Loucy (cell line): ENCODE measurements at regions not wholly inside any gene's neighbourhood (a gene's known extent, or its start where the extent isn't known, plus 50 kb on each side); places are given as distances from the start of the nearest gene placed in this dataset.

Source experiments
- H2AFZ ChIP-seq: fragments of 200-600 bp; sonication (generic); 2 replicates; pipeline ENCODE4 v1.6.0; 2016; ENCODE audit warnings: antibody characterized with exemption, mild to moderate bottlenecking, low read length, moderate library complexity
- H3F3A ChIP-seq: fragments of 200-600 bp; 2 replicates; pipeline ENCODE4 v1.6.0; 2016; ENCODE audit warnings: antibody characterized with exemption, low read depth, mild to moderate bottlenecking
- H3K27me3 ChIP-seq: fragments of 200-600 bp; sonication (generic); 2 replicates; pipeline ENCODE4 v1.6.1; 2014; ENCODE audit warnings: low read length, mild to moderate bottlenecking; ENCODE audit not compliant: insufficient read depth, poor library complexity, severe bottlenecking
- H3K36me3 ChIP-seq: fragments of 200-600 bp; sonication (generic); 2 replicates; pipeline ENCODE4 v1.6.1; 2016; ENCODE audit warnings: low read length; ENCODE audit not compliant: insufficient read depth
- H3K4me1 ChIP-seq: fragments of 200-600 bp; sonication (generic); 2 replicates; pipeline ENCODE4 v1.5.1; 2014; ENCODE audit warnings: low read length, mild to moderate bottlenecking; ENCODE audit not compliant: insufficient read depth, poor library complexity, severe bottlenecking
- H3K4me2 ChIP-seq: fragments of 200-600 bp; sonication (generic); 2 replicates; pipeline ENCODE4 v1.6.0; 2014; ENCODE audit warnings: antibody characterized with exemption, low read length, low read depth, mild to moderate bottlenecking; ENCODE audit not compliant: poor library complexity, severe bottlenecking
- H3K4me3 ChIP-seq: fragments of 200-600 bp; sonication (generic); 2 replicates; pipeline ENCODE4 v1.5.1; 2014; ENCODE audit warnings: low read length, mild to moderate bottlenecking, mixed read lengths; ENCODE audit not compliant: poor library complexity, severe bottlenecking
- H3K79me2 ChIP-seq: fragments of 200-600 bp; sonication (generic); 2 replicates; pipeline ENCODE4 v1.6.1; 2014; ENCODE audit warnings: low read length; ENCODE audit not compliant: insufficient read depth
- H3K9ac ChIP-seq: fragments of 200-600 bp; sonication (generic); 2 replicates; pipeline ENCODE4 v1.6.0; 2014; ENCODE audit warnings: mild to moderate bottlenecking, low read depth, low read length, moderate library complexity; ENCODE audit not compliant: poor library complexity, severe bottlenecking
- H3K9me2 ChIP-seq: fragments of 200-600 bp; sonication (generic); replicated peaks from 2 replicates; pipeline ENCODE4 v1.6.1; 2016; ENCODE audit warnings: low read depth, low read length, mixed read lengths
- H3K9me3 ChIP-seq: fragments of 200-600 bp; sonication (generic); 2 replicates; pipeline ENCODE4 v1.6.1; 2014; ENCODE audit warnings: mild to moderate bottlenecking, antibody characterized with exemption, low read length, low read depth; ENCODE audit not compliant: insufficient read depth
- H4K20me1 ChIP-seq: fragments of 200-600 bp; sonication (generic); 2 replicates; pipeline ENCODE4 v1.6.0; 2014; ENCODE audit warnings: antibody characterized with exemption, low read length, mild to moderate bottlenecking; ENCODE audit not compliant: insufficient read depth, poor library complexity, severe bottlenecking
- CTCF ChIP-seq: fragments of 200-600 bp; sonication (generic); conservative IDR thresholded peaks from 2 replicates; pipeline ENCODE4 v1.5.1; 2014; ENCODE audit warnings: mild to moderate bottlenecking, antibody characterized with exemption, low read length
- EZH2phosphoT487 ChIP-seq: fragments of 200-600 bp; IDR thresholded peaks from 2 replicates; pipeline ENCODE4 v1.6.1; 2018; ENCODE audit warnings: antibody characterized with exemption, mild to moderate bottlenecking, moderate library complexity, borderline replicate concordance

- Histone ChIP-seq H3K36me3 (no peaks in the 10 kb centered on the region), H3K4me1 (no peaks in the 10 kb centered on the region), H3K9me3 (no peaks in the 10 kb centered on the region; the same call in 1 of the 2 replicates), H2AFZ (no peak overlapping the region), H3K9ac (no peak overlapping the region), H3K79me2 (no peaks in the 10 kb centered on the region), H3K9me2 (no peaks in the 10 kb centered on the region), H3K27me3 (no peaks in the 10 kb centered on the region), H3K4me2 (no peak overlapping the region), H4K20me1 (no peaks in the 10 kb centered on the region), H3F3A (no peaks in the 10 kb centered on the region), H3K4me3 (no peak overlapping the region)
- TF ChIP-seq EZH2phosphoT487: no peak
- no peak for TF ChIP-seq CTCF
Observed at GRCh38 chr3:3740061-3740460, 59.2 kb upstream of the LRRN1 start.

- Histone ChIP-seq H3K4me3 (no peak overlapping the region), H2AFZ (no peak overlapping the region), H3K9me3 (no peaks in the 10 kb centered on the region; the same call in 1 of the 2 replicates), H3K9me2 (no peaks in the 10 kb centered on the region), H3K9ac (no peak overlapping the region), H4K20me1 (no peaks in the 10 kb centered on the region), H3K36me3 (no peaks in the 10 kb centered on the region), H3K4me1 (no peaks in the 10 kb centered on the region), H3K4me2 (no peak overlapping the region), H3K27me3 (no peaks in the 10 kb centered on the region), H3K79me2 (no peaks in the 10 kb centered on the region), H3F3A (no peaks in the 10 kb centered on the region)
- no peak for TF ChIP-seq CTCF
Observed at GRCh38 chr3:3739330-3740060, 59.7 kb upstream of the LRRN1 start.

- no peak overlapping the region for H3K9ac ChIP-seq
- no peaks in the 10 kb centered on the region for H4K20me1 ChIP-seq
- no peaks in the 10 kb centered on the region for H3K4me1 ChIP-seq
- H3K27me3 ChIP-seq: no peaks in the 10 kb centered on the region
- no peaks in the 10 kb centered on the region for H3K9me2 ChIP-seq
- peaks cover 5% of the 10 kb centered on the region; the same call in 1 of the 2 replicates for H3K9me3 ChIP-seq
- H3K36me3 ChIP-seq: no peaks in the 10 kb centered on the region
- no peak overlapping the region for H2AFZ ChIP-seq
- no peak overlapping the region for H3K4me3 ChIP-seq
- no peaks in the 10 kb centered on the region for H3F3A ChIP-seq
- no peaks in the 10 kb centered on the region for H3K79me2 ChIP-seq
- H3K4me2 ChIP-seq: no peak overlapping the region
- TF ChIP-seq EZH2phosphoT487: no peak
- no peak for TF ChIP-seq CTCF
Observed at GRCh38 chr3:3737531-3737930, 61.7 kb upstream of the LRRN1 start.
